ENCODE measurements at regions not wholly inside any gene's neighbourhood (a gene's known extent, or its start where the extent isn't known, plus 50 kb on each side); places are given as distances from the start of the nearest gene placed in this dataset.

GRCh38 chr1:119288751-119289150 is 79.8 kb upstream of the HAO2 start:
- Histone ChIP-seq H3K27me3 (no peaks in the 10 kb centered on the region), H3K4me3 (no peak overlapping the region), H3K9me3 (no peaks in the 10 kb centered on the region), H3K4me1 (no peaks in the 10 kb centered on the region), H3K36me3 (no peaks in the 10 kb centered on the region), H3K27ac (no peak overlapping the region)
- intact Hi-C loops (cut with DNase I; ENCODE audit: low total_unique reads), result no loop called here
- TF ChIP-seq CTCF (IDR thresholded peaks at IDR 0.05), result no peak
- DNase-seq, result no peak

DNA sequence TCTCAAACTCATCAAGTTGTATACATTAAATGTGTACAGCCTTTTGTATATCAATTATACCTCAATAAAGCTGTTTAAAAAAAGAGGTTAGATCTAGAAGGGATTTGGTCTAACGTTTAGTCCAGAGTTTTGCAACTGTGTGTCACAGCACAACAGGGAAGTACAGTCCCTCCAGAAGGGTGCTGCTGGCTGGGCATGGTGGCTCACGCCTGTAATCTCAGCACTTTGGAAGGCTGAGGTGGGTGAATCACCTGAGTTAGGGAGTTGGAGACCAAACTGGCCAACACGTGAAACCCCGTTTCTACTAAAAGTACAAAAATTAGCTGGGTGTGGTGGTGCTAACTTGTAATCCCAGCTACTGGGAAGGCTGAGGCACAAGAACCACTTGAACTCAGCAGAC is 78.3 kb upstream of the HAO2 start:
- TF ChIP-seq CTCF (IDR thresholded peaks at IDR 0.05), result no peak
- H3K36me3 ChIP-seq, result no peaks in the 10 kb centered on the region
- DNase-seq, result no peak
- H3K27ac ChIP-seq, result no peak overlapping the region
- no peaks in the 10 kb centered on the region for H3K27me3 ChIP-seq
- H3K9me3 ChIP-seq, result no peaks in the 10 kb centered on the region
- no peak overlapping the region for H3K4me3 ChIP-seq
- H3K4me1 ChIP-seq, result no peaks in the 10 kb centered on the region
- intact Hi-C loops (cut with DNase I; ENCODE audit: low total_unique reads), result no loop called here

- intact Hi-C loops (cut with DNase I; ENCODE audit: low total_unique reads), result no loop called here
- Histone ChIP-seq H3K27ac (no peak overlapping the region), H3K4me3 (no peak overlapping the region), H3K9me3 (no peaks in the 10 kb centered on the region), H3K36me3 (no peaks in the 10 kb centered on the region), H3K27me3 (no peaks in the 10 kb centered on the region), H3K4me1 (no peaks in the 10 kb centered on the region)
- no peak for TF ChIP-seq CTCF (IDR thresholded peaks at IDR 0.05)
- DNase-seq, result no peak
Observed at GRCh38 chr1:119291611-119292206, 76.9 kb upstream of the HAO2 start.

- Histone ChIP-seq H3K4me3 (no peak overlapping the region), H3K27ac (no peak overlapping the region), H3K27me3 (no peaks in the 10 kb centered on the region), H3K4me1 (no peaks in the 10 kb centered on the region), H3K9me3 (no peaks in the 10 kb centered on the region), H3K36me3 (no peaks in the 10 kb centered on the region)
- DNase-seq, result no peak
- no peak for TF ChIP-seq CTCF (IDR thresholded peaks at IDR 0.05)
- intact Hi-C loops (cut with DNase I; ENCODE audit: low total_unique reads), result no loop called here
Observed at GRCh38 chr1:119293797-119294196, 74.8 kb upstream of the HAO2 start.

DNA sequence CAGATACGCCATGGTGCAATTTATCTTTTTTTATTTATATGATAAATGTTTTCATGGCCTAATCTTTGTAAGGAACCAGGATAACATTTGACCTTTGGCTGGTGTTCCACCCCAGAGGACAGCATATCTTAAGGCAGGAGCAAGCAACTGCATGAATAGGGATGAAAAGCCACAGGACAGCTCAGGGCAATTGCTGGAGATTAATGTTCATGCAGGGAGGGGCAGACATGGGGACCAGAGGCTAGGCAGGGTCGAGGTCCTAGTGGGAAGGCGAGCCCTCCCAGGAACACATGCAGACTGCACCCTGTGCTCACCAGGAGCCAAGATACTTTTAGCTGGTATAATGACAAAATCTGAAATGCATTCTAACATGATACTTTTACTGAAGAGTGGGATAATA is 74.4 kb upstream of the HAO2 start:
- Histone ChIP-seq H3K9me3 (no peaks in the 10 kb centered on the region), H3K36me3 (no peaks in the 10 kb centered on the region), H3K4me1 (no peaks in the 10 kb centered on the region), H3K27me3 (no peaks in the 10 kb centered on the region), H3K4me3 (no peak overlapping the region), H3K27ac (no peak overlapping the region)
- DNase-seq, result no peak
- intact Hi-C loops (cut with DNase I; ENCODE audit: low total_unique reads), result no loop called here
- no peak for TF ChIP-seq CTCF (IDR thresholded peaks at IDR 0.05)

DNA sequence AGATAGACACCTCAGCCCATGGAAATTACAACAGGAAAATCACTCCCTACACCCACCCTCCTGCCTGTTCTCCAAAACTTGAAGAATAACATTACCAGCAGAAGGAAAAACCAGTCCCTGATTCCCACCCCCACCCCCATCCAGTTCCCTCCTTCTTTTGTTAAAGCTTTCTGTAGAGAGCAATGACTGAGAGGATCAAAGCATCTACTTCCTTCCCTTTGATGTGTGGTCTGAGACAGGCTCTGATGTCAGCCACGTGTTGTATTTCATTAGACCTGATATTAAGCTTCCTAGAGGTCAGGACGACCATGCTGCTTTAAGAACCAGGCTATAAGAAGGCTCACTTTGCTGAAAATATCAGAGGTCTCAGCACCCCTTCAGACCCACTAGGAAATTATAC is 73.9 kb upstream of the HAO2 start:
- TF ChIP-seq CTCF (IDR thresholded peaks at IDR 0.05), result no peak
- Histone ChIP-seq H3K36me3 (no peaks in the 10 kb centered on the region), H3K9me3 (no peaks in the 10 kb centered on the region), H3K27ac (no peak overlapping the region), H3K4me3 (no peak overlapping the region), H3K27me3 (no peaks in the 10 kb centered on the region), H3K4me1 (no peaks in the 10 kb centered on the region)
- no peak for DNase-seq
- intact Hi-C loops (cut with DNase I; ENCODE audit: low total_unique reads), result no loop called here
